B cell (primary cell): ENCODE measurements at regions not wholly inside any gene's neighbourhood (a gene's known extent, or its start where the extent isn't known, plus 50 kb on each side); places are given as distances from the start of the nearest gene placed in this dataset.

Experiments
- CTCF ChIP-seq: fragments of 200-600 bp; IDR thresholded peaks from one replicate; pipeline ENCODE4 v1.8.0; 2022; ENCODE audit warnings: antibody characterized with exemption, mild to moderate bottlenecking
- EZH2 ChIP-seq: IDR thresholded peaks from 2 replicates; pipeline ENCODE4 v1.6.1; 2012; ENCODE audit warnings: borderline replicate concordance, low read depth, mild to moderate bottlenecking, moderate library complexity, low read length; ENCODE audit not compliant: insufficient read depth, poor library complexity, severe bottlenecking

- TF ChIP-seq CTCF (no peak), EZH2 (no peak)
Measured at GRCh38 chr11:92865352-92865751, 104.1 kb upstream of the MTNR1B start.
